NOMO-1 (cell line): ENCODE measurements at regions not wholly inside any gene's neighbourhood (a gene's known extent, or its start where the extent isn't known, plus 50 kb on each side); places are given as distances from the start of the nearest gene placed in this dataset.
A peak's percentile ranks its signal among the peaks of the same experiment; 100 is the strongest.

Experiments used
- DNase-seq, 2 experiments: peaks; one replicate each; lab custom pipeline; 2025; ENCODE audit not compliant: unreplicated experiment in 2 of 2; lab: John Stamatoyannopoulos, UW

DNA sequence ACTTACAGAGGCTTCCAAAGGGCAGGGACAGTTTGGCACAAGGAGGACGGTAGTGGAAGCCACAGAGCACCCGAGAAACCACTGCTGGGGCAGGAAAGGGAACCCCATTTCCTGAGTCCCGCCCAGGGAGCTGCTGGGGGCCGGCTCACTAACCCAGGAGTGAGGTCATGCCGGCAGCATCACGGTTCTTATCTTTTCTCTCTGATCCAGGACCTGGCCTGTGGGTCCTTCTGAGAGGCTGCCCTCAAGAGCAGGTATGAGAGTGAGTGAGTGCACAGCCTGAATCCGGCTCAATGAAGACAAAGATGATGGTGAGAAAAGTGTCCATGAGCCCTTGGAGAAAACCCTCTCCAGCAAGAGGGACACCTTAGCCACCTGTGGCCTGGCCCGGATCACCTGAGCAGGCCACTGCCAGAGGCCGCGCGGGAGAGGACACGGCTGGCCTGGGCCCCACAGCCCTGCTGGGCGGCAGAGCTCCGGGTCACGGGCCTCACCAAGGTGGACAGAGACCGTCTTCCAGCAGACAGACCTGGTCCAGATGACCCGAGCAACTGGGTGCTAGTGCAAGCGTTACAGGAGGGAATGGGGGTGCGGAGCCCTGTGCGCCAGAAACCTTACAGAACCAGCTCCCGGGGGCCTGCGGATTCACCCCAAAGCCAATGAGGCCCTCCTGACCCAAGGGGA is 94.9 kb downstream of the RIPK4 start:
- DNase-seq, result no peak

GRCh38 chr21:41671212-41671762 is 95.6 kb downstream of the RIPK4 start:
- DNase-seq, result no peak

DNA sequence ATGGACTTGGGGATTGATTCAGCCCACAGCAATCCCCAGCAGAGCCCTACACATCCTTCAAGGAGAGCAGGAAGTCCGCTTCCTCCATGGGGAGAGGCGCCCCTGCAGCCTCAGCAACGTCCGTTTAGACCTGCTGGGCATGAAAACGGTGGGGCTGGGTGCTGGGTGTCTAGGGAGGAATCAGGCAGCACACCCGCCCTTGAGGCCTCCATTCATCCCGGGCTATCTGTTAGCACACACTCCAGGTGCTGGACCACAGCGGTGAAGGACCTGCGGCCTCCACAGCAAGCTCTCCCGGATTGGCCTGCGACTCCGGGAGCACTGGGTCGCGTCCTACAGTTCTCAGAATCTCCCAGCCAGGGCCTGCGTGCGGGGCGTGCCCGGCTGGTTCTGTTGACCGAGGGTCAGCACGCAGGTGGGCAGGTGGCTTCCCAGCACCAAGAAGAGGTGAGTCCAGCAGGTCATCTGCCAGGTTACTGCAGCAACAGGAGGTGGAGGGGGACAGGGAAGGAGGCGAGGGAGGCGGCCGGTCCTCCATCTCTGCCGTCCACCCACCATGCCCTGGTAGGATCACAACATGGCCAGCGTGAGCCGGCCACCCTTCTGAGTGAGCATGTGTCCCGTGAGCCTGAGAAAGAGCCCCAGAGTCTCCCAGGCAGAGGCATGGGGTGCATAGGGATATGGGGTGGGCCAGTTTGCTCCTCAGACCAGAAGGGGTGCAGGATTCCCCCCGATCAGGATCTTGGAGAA is 96.6 kb downstream of the RIPK4 start:
- DNase-seq, result no peak

- DNase-seq, result no peak
Observed at GRCh38 chr21:41669533-41669830, 97.4 kb downstream of the RIPK4 start.

- no peak for DNase-seq
Observed at GRCh38 chr21:41668686-41669532, 97.9 kb downstream of the RIPK4 start.

GRCh38 chr21:41668051-41668541 is 98.8 kb downstream of the RIPK4 start:
- DNase-seq, result no peak

DNA sequence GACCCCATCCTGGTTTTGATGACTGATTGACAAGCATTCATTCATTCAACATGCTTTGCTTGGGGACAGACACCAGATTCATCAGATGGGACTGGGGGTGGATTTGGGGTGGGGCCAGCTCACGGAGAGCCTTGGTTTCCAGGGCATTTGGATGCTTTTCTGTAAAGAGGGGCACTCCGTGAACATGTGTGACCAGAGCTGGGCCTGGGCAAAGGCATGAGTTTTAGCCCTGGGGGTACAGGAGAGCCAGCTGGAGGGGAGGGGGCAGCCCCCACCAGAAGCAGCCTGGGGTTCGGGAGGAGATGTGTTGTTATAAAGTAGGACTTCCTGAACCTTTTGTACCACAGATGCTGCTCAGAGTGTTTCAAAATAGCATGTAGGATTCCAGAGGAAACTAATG is 99.7 kb downstream of the RIPK4 start:
- no peak for DNase-seq

DNA sequence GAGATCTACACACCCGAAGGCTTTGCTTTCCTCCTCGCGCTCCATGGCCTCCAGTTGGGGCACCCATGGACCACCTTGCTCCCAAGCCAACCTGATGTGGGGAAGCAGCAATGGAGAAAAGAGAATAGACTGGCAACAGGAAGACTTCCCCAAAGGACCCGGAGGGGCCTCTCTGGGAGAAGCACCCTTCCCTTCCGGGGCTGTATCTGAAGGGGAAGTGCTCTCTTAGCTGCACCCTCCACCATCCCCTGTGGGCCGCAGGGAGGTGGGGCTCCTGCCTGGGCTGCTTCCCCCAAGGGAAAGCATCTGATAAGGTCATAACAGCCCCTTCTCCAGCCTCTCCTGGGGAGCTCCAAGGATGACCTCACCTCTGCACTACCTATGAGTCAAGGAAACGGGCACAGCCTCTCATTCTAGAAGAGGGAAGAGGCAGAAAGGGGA is 100.2 kb downstream of the RIPK4 start:
- no peak for DNase-seq

- DNase-seq, result no peak
Observed at GRCh38 chr21:41665766-41666595, 100.9 kb downstream of the RIPK4 start.

GRCh38 chr21:41664881-41665765 is 101.7 kb downstream of the RIPK4 start:
- DNase-seq, result no peak

- peak; percentile 77 to 90 for DNase-seq
Observed at GRCh38 chr21:41663805-41664788, 102.8 kb downstream of the RIPK4 start.

DNA sequence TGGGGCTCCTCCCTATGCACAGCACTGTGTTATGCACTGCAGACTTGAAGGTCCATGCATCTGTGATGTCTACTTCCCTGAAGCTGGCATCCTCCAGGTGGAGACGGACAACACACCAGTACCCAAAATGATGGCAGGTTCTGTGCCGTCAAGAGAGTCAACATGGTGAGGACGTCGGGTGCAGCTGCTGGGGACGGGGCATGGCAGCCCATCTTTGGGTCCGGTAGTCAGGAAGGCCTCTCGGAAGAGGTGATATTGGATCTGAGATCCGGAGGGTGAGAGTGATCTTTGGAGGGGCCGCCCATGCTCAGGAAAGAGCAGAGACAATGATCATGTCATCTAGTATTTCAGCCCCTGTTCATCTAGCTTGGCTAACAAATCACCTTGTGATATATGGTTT is 104.1 kb downstream of the RIPK4 start:
- no peak for DNase-seq

DNA sequence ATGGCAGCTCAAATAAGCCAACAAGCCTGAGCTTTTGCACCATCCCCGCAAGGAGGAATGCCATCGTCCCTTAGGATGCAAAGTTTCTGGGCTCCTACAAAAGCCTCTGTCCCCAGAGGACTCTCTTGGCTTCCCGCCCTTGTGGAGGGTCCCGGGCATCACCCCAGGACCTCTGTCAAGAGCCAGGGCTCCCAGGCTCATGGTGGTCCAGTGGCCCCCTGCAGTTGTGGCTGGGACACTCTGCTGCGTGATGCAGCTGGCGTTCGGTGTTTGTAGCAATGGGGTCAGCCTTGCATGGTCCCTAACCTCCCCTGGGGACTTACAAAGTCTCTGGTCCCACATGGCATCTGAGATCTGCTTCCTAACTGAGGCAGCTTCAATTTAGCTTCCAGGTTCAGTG is 104.7 kb downstream of the RIPK4 start:
- no peak for DNase-seq

GRCh38 chr21:41660748-41661147 is 106.1 kb downstream of the RIPK4 start:
- no peak for DNase-seq

DNA sequence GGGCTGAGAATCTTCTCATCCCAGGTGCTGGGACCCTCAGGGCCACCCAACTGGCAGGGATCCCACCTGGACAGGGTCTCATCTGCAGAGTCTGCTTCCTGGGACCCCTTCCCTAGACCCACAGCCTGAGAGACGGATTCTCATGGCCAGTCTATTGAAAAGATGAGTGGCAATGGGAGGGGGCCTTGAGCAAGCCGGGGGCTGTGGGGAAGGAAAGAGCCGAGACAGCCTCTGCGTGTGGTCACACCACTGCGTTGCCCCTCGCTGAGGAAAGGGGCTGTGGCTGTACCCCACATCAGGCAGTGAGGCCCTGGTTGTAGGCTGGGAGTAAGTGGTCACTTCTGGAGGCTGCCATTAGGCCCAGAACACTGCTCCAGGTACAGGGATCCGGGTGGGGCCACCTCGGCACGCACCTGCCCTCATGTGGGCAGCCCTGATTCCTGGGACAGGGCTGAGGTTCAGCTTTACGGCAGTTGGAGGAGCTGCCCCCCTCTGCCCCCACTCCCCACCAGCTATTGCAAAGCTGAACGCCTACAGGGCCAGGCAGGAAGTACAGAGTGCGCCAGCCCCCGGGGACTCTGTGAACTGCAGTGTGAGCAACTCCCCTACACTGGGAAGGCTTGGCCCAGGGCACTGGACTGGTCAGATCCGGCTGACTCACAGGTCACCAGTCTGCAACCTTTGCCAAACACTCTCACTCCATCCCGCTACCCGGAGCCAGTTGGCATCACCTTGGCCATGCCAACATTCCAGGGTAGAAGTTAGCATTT is 106.9 kb downstream of the RIPK4 start:
- DNase-seq, result no peak

DNA sequence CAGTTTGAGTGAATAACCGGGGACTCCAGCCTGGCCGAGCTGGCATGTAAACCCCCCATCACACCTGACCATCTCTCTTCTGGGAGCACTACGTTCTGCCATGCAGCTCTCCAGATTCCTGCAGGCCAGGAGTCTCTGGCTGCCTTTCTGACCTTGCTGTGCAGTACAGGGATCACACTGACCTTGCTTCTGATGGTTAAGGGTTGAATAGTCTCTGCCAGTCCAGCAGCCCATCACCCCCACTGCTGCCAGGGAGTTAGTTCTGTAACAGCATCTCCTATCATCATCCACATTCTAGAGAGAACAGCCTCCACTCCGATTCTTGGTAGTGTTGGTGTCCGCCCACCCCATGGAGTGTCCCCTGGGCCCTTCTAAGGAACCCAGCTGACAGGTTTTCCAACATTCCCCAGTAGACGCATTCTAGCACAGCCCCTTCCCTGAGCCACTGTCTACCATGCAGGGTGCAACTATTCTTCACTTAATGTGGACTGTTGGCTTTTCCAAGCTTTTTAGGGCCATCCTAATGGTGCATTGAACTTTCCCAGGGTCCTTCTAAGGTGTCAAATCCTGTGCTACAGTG is 109.8 kb downstream of the RIPK4 start:
- no peak for DNase-seq

- DNase-seq, result peak; percentile 25 to 69
Observed at GRCh38 chr21:41655259-41655658, 111.6 kb downstream of the RIPK4 start.
